OCI-LY7 (cell line): ENCODE measurements at regions not wholly inside any gene's neighbourhood (a gene's known extent, or its start where the extent isn't known, plus 50 kb on each side); places are given as distances from the start of the nearest gene placed in this dataset.

Experiments
- BruUV-seq: library from RNA; stranded (reverse); fragments of 400-500 nt; replicated peaks from 2 replicates; lab custom pipeline; 2021; lab: Mats Ljungman, UMichigan
- CTCF ChIA-PET: fragments of 300-600 bp; sonication (Branson Sonifier 250); formaldehyde crosslinking; loops from one replicate; lab custom pipeline; 2022; ENCODE audit warnings: antibody characterized with exemption; ENCODE audit not compliant: unreplicated experiment; lab: Charles Lee
- POLR2A ChIA-PET: fragments of 300-600 bp; sonication (Branson Sonifier 250); formaldehyde crosslinking; loops from one replicate; lab custom pipeline; 2022; ENCODE audit warnings: antibody characterized with exemption; lab: Charles Lee
- DNase-seq: peaks from one replicate; pipeline ENCODE4 v3.0.0-alpha.2; 2015; ENCODE audit warnings: low spot score
- H2AFZ ChIP-seq: fragments of 200-600 bp; sonication (generic), shearing (Covaris generic); 2 replicates; pipeline ENCODE4 v1.6.1; 2014; ENCODE audit warnings: mild to moderate bottlenecking, antibody characterized with exemption, low read length, moderate library complexity
- H3K27ac ChIP-seq: fragments of 200-600 bp; sonication (generic); 2 replicates; pipeline ENCODE4 v1.5.1; 2014; ENCODE audit warnings: mixed run types, low read depth, mild to moderate bottlenecking, moderate library complexity, low read length, inconsistent platforms; ENCODE audit not compliant: poor library complexity, severe bottlenecking
- H3K36me3 ChIP-seq: fragments of 200-600 bp; sonication (generic); 2 replicates; pipeline ENCODE4 v1.6.1; 2014; ENCODE audit warnings: mild to moderate bottlenecking, antibody characterized with exemption, low read length, moderate library complexity, mixed read lengths; ENCODE audit not compliant: insufficient read depth
- H3K4me1 ChIP-seq: fragments of 200-600 bp; sonication (generic); 2 replicates; pipeline ENCODE4 v1.5.1; 2014; ENCODE audit warnings: mild to moderate bottlenecking, low read length; ENCODE audit not compliant: insufficient read depth, poor library complexity, severe bottlenecking
- H3K4me2 ChIP-seq: fragments of 200-600 bp; sonication (generic); 2 replicates; pipeline ENCODE4 v1.6.1; 2014; ENCODE audit warnings: mild to moderate bottlenecking, low read length
- H3K4me3 ChIP-seq: fragments of 200-600 bp; sonication (generic); 2 replicates; pipeline ENCODE4 v1.5.1; 2014; ENCODE audit warnings: mild to moderate bottlenecking, low read depth, low read length; ENCODE audit not compliant: poor library complexity, severe bottlenecking
- H3K79me2 ChIP-seq: fragments of 200-600 bp; sonication (generic); 2 replicates; pipeline ENCODE4 v1.6.1; 2016; ENCODE audit warnings: low read depth, mild to moderate bottlenecking, low read length, moderate library complexity, mixed read lengths; ENCODE audit not compliant: insufficient read depth
- H3K9me2 ChIP-seq: fragments of 200-600 bp; sonication (generic); 2 replicates; pipeline ENCODE4 v1.6.1; 2016; ENCODE audit warnings: mild to moderate bottlenecking, low read length, mixed read lengths; ENCODE audit not compliant: insufficient read depth
- H3K9me3 ChIP-seq: fragments of 200-600 bp; sonication (generic); 2 replicates; pipeline ENCODE4 v1.6.1; 2014; ENCODE audit warnings: mild to moderate bottlenecking, mixed run types, low read length, mixed read lengths
- H4K20me1 ChIP-seq: fragments of 200-600 bp; sonication (generic); 2 replicates; pipeline ENCODE4 v1.6.1; 2014; ENCODE audit warnings: mild to moderate bottlenecking, antibody characterized with exemption, low read length, moderate library complexity, mixed read lengths; ENCODE audit not compliant: insufficient read depth
- EZH2phosphoT487 ChIP-seq: fragments of 200-600 bp; sonication (generic); IDR thresholded peaks from 2 replicates; pipeline ENCODE4 v1.6.1; 2018; ENCODE audit warnings: low read depth, borderline replicate concordance, mild to moderate bottlenecking, mixed run types, antibody characterized with exemption, low read length, moderate library complexity, mixed read lengths
- intact Hi-C: fragments of 100-400 bp; cut with micrococcal nuclease; formaldehyde crosslinking; loops from one replicate; pipeline ENCODE4 v1.10.0; 2022; ENCODE audit not compliant: unreplicated experiment
- TF ChIP-seq, protein P1 (sequence below): fragments of 200-600 bp; sonication (generic); conservative IDR thresholded peaks from 2 replicates; pipeline ENCODE4 v1.5.1; 2014; ENCODE audit warnings: mild to moderate bottlenecking, antibody characterized with exemption, low read length, moderate library complexity, mixed read lengths

DNA sequence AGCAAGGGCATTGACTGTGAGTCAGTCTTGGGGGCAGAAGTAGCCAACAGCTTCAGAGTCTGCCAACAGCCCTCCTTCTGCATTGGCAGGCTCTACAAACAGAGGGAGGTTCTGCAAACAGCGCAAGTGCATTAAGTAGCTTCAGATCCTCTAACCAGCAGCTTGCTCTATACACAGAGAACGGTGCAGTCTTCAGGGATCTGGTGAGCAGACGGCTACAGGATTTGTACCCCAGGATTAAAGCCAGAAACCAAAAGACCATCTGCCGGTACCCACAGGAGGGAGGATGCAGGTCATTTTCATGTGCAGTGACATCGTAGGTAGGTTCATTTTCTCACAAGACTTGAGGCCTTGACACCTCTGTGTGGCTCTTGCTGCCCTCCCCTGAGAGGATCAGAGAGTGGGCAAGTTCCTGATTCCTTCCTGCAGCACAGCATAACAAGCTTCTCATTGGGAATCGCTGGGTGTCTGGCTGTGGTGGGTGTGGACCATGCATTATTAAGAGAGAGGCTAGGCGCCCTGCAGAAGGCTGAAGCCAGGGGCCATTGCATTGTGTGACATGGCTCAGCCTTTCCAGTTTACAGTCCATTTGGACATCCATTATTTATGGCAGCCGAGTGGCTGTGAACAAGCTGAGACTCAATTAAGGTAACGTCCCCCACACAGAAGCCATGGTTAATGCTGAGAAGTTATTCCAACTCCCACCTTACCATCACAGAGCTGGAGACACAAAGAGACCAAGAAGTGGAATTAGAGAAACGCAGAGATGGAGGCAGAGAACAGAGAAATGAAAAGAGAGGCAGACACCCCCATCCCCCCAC lies 250.0 kb downstream of the LRFN2 start:
- Histone ChIP-seq H3K9me2 (no peaks in the 10 kb centered on the region), H3K4me3 (no peak overlapping the region), H3K36me3 (no peaks in the 10 kb centered on the region), H3K27ac (no peak overlapping the region), H2AFZ (no peak overlapping the region), H3K4me1 (no peaks in the 10 kb centered on the region), H3K4me2 (no peak overlapping the region), H4K20me1 (no peaks in the 10 kb centered on the region), H3K9me3 (no peaks in the 10 kb centered on the region), H3K79me2 (no peaks in the 10 kb centered on the region)
- CTCF ChIA-PET, result no interaction called here
- TF ChIP-seq, protein P1, sequence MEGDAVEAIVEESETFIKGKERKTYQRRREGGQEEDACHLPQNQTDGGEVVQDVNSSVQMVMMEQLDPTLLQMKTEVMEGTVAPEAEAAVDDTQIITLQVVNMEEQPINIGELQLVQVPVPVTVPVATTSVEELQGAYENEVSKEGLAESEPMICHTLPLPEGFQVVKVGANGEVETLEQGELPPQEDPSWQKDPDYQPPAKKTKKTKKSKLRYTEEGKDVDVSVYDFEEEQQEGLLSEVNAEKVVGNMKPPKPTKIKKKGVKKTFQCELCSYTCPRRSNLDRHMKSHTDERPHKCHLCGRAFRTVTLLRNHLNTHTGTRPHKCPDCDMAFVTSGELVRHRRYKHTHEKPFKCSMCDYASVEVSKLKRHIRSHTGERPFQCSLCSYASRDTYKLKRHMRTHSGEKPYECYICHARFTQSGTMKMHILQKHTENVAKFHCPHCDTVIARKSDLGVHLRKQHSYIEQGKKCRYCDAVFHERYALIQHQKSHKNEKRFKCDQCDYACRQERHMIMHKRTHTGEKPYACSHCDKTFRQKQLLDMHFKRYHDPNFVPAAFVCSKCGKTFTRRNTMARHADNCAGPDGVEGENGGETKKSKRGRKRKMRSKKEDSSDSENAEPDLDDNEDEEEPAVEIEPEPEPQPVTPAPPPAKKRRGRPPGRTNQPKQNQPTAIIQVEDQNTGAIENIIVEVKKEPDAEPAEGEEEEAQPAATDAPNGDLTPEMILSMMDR, result no peak
- TF ChIP-seq EZH2phosphoT487, result no peak
- BruUV-seq, result no TSS peak
- POLR2A ChIA-PET, result interaction anchor here (0.5 kb wide), 1 partner anchor 523 kb away, joined by 3 read pairs; no protein-coding TSS in a partner anchor
- DNase-seq, result no peak
- intact Hi-C loops, result no loop called here

DNA sequence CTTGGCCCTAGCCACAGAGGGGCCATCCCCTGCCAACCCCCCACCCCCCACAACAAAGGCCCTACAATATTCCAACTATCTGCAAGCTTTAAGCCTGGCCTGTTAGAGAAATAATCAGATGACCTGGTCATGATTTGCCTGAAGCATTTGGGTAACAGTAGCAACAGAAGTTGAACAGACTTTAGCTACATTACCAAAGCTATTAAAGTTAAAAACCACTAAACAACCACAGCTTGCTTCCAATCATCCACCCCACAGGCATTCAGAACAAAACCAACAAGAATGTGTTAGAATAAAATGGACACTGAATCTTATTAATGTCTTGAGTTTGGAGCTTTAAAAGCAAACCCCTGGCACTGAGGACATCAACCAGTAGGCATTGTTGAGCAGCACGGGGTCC lies 250.9 kb downstream of the LRFN2 start:
- Histone ChIP-seq H3K4me2 (no peak overlapping the region), H3K4me3 (no peak overlapping the region), H3K79me2 (no peaks in the 10 kb centered on the region), H3K4me1 (no peaks in the 10 kb centered on the region), H3K27ac (no peak overlapping the region), H4K20me1 (no peaks in the 10 kb centered on the region), H3K9me2 (no peaks in the 10 kb centered on the region), H2AFZ (no peak overlapping the region), H3K9me3 (no peaks in the 10 kb centered on the region), H3K36me3 (no peaks in the 10 kb centered on the region)
- intact Hi-C loops, result no loop called here
- ChIA-PET CTCF (no interaction called here), POLR2A (no interaction called here)
- TF ChIP-seq, protein P1, result no peak
- no peak for TF ChIP-seq EZH2phosphoT487
- no TSS peak for BruUV-seq
- no peak for DNase-seq

DNA sequence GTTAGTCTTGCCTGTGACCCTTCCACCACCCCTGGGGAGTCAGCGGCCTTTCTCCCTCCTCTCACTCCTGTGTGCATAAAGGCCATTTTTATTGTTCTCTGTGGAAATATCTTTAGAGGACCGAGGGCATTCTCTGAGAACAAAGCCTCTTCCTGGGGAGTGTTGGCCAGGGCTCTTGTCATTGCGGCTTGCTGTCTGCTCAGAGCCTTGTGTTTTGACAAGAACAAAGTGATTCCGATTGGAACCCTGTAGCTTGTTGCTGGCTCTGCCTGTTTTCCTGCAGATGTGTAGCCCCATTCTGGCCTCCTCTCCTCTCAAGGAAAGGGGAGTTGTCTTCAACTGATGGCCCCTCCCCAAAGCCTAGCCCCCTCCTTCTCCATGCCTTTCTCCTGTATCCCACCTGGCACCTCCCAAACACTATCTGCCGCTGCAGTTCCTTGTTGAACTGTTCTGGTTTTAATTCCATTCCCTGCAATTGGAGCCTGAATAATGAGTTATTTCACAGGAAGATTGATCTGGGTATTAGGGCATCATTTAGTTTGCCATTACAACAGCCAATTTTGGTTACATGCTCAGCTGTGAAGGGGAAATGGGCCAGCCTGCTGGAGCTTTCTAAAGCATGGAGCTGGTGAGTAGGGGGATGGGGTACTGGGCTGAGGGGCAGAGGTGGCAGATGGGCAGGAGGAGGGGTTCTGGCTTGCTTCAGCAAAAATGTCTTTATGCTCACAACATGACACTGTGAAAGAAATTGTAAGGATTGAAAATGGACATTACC lies 252.5 kb downstream of the LRFN2 start:
- H4K20me1 ChIP-seq, result no peaks in the 10 kb centered on the region
- ChIA-PET CTCF (no interaction called here), POLR2A (no interaction called here)
- DNase-seq, result no peak
- H2AFZ ChIP-seq, result no peak overlapping the region
- no peaks in the 10 kb centered on the region for H3K79me2 ChIP-seq
- TF ChIP-seq EZH2phosphoT487, result no peak
- TF ChIP-seq, protein P1, result no peak
- no peak overlapping the region for H3K27ac ChIP-seq
- H3K4me2 ChIP-seq, result no peak overlapping the region
- H3K9me2 ChIP-seq, result no peaks in the 10 kb centered on the region
- H3K36me3 ChIP-seq, result no peaks in the 10 kb centered on the region
- BruUV-seq, result no TSS peak
- no peak overlapping the region for H3K4me3 ChIP-seq
- no peaks in the 10 kb centered on the region for H3K9me3 ChIP-seq
- no peaks in the 10 kb centered on the region for H3K4me1 ChIP-seq
- intact Hi-C loops, result no loop called here
